HG03064 (cell line): ENCODE measurements at regions not wholly inside any gene's neighbourhood (a gene's known extent, or its start where the extent isn't known, plus 50 kb on each side); places are given as distances from the start of the nearest gene placed in this dataset.
"Not testable (repeated sequence)": the region's sequence is repeated elsewhere in the genome, so short reads cannot be mapped to it uniquely, and the experiment has no call there.

ENCODE experiments used
- ATAC-seq: cut with Tn5 transposase; IDR thresholded peaks from one replicate; pipeline ENCODE4 v1.9.1; 2021; ENCODE audit warnings: low read depth; ENCODE audit not compliant: unreplicated experiment

DNA sequence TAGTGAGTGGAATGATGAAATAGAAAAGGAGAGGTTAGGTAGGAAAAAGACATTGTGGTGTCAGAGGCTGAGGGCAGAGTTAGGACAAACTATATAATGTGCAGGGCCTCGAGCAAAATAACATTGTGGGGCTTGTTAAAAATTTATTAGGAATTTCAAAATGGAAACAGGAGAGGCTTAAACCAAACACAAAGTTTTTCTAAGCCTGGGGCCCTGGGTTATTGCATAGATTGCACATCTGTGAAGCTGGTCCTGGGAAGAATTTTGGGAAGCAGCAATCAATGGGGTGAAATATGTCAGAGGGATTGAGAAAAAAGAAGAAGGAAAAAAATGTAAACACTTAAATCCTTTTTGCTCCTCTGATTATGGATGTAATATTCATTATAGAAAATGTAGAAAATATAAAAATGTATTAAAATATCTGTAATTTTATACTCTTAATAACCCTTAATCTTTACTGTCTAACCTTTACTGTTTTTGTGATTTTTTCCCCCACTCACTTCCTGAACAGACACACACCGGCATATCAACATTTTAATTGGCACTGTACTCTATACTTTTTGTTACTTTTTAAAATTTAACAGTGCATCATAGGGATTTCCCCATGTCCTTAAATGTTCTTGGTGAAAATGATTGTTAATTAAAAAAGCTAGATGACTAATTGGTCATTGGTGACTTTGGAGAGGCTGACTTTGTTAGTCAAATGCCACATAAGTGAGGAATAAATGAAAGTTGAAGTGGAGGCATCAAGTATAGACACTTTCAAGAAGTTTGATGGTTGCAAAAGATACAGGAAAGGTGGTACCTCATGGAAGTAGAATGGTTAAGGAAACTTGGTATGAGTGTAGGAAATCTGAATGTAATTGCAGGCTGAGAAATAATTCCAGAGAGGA, 183.4 kb downstream of the NFKBIZ start:
- ATAC-seq, result no peak

DNA sequence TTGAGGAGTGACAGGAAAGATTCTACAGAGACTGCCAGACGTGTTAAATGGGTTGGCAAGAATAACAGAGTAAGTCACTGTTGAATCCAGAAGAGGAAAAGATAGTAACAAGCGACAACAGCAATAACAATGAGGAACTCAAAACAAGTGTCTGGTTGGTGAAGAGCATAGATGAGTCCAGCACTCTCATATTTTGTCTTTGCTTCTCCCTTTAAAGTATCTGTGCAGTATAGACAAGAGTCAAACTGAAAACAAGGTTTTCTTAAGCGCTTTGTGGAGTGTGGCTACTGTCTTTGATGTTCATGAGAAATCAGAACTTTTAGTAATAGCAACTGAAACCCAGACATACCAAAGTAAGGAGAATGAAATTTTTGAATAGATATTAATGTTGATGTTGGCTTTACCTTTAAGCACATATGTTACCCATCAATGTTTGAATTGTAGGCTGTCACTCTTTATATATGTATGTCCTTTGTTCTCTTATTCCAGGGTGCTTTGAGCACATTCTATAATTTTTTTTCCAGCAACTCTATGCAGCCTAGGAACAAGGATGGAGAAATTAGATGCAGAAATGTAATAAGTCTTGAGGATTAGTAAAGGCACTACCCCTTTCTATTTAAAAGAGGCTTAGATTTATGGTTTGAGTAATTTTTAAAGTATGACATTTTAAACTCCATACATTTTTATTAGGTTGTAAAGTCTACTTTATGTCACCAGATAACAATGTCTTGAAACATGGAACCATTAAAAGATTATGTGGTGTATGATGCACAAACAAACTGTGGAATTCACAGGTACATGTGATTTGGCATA, 185.5 kb downstream of the NFKBIZ start:
- no peak for ATAC-seq

DNA sequence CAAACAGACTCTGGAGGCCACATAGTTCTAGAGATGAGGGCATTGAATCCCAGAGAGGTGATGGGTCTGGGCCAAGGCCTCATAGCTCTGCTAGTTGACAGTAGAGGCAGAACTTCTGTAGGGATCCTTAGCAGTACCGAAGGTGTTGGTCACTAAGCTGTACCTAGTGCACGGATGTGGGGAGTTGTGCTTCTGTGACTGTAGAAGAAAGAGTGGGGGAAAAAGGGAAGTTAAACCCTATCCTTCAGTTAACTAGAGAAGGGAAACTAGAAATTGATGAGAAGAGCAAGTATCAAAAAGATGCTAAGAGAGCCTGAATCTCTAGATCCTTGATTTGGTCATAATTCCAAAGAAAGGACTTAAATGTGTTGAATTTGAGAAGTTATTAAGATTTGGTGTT, 186.7 kb downstream of the NFKBIZ start:
- ATAC-seq, result no peak

DNA sequence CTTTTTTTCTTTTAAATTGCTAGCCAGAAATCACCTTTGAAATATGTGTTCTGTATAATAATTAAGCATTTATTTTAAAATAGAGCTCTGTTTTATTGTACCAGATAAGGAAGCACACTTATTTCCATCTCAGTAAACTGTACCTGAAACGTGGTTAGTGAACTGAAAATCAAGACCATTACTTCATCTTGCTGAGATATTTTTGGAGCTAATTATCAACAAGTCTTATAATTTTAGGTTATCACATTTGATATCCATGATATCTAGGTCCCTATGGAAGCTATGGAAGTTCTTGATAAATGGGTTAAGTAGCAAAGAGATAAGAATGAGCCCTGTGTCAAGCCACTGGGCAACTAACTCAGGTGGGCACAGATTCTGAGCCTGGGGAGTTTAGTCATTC, 187.2 kb downstream of the NFKBIZ start:
- no peak for ATAC-seq

DNA sequence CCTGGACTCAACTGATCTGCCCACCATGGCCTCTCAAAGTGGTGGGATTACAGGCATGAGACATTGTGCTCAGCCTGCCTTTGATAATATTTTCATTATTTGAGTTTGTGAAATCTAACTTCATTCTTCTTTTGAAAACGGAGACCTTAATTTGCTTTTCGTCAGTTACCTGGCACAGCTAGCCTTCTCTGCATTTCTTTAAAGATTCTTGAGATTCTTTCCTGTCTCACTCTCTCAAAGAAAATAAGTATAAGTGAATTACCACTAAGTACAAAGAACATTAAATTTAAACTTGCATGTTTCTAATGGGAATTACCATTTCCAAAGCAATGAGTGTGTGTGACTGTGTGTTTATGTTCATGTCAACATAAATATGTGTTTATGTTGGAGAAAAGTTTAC, 187.9 kb downstream of the NFKBIZ start:
- no peak for ATAC-seq

DNA sequence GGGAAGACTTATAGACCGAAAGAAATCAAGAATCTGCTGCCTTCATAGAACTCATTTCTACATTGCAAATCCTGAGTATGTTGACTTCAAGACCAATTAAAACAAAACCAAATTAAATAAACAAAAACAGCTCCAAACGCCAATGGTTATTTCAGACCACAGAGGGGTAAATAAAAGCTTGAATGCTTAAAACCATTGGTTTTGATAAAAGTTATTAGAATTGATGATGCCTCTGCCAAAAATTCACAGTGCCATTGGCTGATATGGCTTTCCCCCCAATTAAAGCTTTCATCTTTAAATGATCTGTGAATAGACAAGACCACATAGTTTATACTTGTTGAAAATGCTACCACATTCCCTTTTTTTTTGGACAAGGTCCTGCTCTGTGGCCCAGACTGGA, 188.5 kb downstream of the NFKBIZ start:
- no peak for ATAC-seq

DNA sequence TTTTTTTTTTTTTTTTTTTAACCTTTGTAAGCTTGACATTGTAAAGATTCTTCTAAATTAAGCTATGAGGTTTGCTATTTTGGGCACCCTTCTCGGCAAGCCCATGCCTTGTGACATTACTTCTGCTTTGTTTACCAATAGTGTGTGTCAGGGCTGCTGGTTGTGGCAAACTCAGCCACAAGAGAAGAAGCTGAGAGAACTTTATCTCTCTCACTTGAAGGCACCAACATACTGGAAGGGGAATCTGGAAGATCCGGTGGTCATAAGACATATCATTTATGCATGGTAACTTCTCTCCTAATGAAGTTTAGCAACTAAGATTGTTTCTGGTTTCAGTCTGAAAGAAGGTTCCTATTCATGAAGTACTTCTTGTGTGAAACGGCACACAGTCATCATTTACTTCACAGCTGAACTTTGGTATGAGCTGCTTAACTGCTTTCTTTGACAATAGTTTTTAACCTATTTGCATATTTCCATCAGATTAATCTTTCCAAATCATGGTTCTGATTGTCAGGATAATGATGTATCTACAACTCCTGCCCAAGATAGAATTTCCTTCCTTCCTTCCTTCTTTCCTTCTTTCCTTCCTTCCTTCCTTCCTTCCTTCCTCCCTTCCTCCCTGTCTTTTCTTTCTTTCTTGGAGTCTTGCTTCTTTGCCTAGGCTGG, 189.3 kb downstream of the NFKBIZ start:
- ATAC-seq, result peak; percentile 90

DNA sequence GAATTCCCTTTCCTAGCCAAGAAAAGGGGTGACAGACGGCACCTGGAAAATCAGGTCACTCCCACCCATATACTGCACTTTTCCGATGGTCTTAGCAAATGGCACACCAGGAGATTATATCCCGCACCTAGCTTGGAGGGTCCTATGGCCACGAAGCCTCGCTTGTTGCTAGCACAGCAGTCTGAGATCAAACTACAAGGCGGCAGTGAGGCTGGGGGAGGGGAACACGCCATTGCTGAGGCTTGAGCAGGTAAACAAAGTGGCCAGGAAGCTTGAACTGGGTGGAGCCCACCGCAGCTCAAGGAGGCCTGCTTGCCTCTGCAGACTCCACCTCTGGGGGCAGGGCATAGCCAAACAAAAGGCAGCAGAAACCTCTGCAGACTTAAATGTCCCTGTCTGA, 190.8 kb downstream of the NFKBIZ start:
- ATAC-seq, result not testable (repeated sequence)

DNA sequence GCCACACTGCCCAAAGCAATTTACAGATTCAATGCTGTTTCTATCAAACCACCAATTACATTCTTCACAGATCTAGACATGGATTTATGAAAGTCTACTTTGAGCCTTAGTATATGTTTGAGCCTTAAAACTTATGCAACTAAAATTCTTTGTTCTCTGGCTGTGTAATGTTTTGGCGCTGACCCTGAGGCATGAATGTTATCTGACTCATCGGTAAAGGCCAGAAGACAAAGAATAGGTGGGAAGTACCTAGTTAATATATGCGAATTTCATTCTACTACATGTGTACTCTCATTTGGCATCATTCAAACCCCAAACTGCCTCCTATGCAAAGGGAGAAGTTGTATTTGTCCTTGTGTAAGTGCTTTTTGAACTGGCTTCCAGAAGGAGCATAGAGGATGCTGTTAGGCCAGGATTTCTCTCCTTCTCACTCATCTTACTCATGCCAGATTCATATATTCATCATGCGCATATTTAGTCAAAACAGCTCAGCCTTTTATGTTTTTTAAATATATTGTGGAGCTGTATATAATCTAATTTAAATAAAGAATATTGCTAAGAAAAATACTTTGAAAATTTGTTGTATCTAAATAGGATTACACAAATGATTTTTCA, 204.2 kb downstream of the NFKBIZ start:
- ATAC-seq, result no peak

DNA sequence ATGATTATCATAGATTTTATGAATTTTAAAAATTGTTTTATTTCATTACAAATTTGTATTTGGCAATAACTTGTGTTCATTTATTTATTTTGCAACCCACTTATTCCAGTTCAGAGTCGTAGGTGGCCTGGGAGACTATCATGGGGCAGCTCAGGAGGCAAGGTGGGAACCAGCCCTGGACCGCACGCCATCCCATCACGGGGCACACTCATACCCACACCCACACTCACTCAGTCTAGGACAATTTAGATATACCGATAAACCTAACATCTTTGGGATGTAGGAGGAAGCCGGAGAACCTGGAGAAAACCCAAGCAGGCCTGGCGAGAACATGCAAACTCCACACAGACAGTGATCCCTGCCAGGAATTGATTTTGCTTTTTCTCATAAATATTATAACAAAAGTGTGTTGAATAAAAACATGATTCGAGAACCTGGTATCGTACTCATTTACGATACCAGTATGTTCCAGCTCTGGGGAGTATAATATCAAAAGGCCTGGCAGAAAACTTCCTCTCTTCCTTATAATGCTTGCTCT, 205.3 kb downstream of the NFKBIZ start:
- no peak for ATAC-seq

DNA sequence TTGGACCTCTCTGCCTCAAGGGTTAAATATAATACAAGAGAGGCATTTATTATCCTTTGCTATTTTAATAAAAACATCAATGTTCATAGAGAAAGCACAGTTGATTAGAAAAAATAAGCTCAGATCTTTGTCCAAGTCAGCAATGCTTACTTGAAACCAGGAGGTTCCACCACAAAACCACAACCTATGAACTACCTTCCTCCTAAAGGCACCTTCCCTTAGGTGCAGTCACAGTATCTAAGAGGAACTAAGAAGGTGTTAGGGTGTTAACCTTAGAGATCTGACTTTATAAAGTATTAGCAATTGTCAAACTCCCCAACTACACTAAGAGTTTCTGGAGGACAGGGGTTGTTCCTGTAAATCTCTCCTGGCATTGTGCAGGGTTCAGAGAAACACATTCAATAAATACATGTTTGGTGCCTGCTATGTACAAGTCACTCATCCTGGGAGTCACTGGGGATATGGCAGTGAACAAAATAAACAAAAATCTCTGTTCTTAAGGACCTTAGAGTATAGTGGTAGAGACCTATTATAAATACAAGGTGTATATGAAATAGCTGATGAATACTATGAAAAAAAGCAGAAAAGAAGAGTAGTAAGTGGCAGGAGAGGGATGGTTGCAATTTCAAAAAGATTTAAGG, 208.6 kb downstream of the NFKBIZ start:
- ATAC-seq, result peak; percentile 66

DNA sequence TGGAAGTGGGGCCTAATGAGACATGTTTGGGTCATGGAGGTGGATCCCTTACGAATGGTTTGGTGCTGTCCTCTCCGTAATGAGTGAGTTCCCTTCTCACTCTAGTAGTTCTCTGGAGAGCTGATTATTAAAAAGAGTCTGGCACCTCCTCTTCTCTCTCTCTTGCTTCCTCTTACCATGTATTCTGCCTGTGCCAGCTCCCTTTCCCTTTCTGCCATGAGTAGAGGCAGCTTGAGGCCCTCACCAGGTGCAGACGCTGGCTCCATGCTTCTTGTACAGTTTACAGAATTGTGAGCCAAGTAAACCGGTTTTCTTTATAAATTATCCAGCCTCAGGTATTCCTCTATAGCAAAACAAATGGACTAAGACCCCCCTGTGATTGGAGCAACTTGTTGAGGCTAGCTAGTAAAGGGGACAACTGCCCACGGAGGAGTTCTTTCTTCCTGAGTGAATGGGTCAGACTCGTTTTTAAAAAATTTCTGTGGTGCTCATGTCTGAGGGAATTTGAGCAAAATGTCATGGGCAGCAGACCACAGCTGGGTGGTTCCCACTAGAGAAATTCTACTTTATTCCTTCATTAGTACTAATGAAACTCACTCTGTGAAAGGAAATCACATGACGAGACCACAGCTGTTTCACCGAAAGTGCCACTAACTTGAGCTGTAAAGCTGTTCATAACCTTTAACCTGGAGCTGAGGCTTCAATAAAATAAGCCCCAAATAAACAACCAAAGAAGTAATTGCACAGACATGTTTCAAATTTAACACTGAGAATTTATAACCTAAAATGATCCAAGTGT, 210.0 kb downstream of the NFKBIZ start:
- ATAC-seq, result peak; percentile 73

DNA sequence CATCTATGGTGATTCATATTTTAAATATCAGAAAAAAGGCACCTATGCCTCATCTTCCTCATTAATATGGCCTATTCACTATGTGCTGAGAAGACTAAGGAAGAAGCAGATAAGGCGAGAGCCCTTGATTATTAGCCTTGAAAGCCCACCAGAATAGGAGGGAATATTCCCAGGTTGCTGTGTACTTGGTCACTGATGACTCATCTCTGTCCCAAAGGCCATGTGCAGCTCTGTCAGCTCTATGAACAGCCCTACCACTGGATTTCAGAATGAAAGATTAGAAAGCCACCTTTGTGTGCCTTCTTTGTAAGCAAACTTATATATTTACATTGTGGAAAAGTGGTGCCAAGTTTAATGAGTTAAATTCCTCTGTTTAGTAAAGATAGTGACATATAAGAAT, 211.5 kb downstream of the NFKBIZ start:
- ATAC-seq, result no peak

DNA sequence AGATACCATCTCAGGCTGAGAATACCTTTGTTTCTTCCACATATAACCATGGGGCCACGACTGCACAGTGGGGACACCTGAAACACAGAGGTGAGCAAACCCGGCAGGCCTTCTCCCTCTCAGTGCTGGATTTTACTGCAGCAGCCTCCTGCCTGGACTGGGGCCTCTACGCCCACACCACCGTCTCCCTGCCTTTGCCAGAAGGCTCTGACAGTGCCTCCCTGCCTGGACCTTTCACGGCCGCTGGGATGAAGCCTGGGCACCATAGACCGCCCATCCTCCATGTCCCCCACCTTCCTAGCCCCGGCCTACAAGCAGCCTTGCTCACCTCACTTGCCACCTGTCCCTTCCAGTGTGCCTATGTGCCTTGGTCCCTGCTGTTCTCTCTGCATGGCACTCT, 214.3 kb downstream of the NFKBIZ start:
- ATAC-seq, result no peak

DNA sequence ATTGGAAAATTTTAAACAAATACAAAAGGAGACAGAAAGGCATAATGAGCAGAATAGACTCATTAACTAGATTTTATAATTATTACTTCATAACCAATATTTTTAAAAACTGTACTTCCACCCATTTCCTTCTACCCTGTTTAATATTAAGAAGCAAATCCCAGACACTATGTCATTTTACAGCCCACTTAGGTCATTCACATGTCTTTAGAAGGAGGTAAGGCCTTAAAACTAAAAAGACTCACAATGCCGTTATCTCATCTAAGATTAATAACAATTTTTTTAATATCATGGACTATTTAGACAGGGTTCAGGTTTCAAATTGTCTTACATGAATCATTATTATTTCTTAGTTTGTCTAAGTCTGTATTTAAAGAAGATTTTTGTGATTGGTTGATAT, 217.2 kb downstream of the NFKBIZ start:
- no peak for ATAC-seq

DNA sequence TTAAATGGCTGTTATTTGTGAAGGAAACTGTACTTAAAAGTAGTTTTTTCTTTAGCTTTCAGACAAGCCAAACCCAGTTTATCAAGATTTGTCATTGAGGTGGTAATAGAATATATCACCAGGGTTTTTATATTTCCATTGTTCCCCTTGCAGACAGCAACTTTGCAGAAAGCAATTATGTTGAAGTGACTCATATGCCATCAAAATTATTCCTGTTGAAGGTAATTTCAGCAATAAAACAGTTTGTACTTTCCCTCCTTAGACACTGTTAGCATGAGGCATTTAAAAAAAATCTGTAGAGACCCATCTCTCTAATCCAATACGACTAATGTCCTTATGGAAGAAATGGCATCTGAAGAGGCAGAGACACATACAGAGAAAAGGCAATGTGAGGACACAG, 219.0 kb downstream of the NFKBIZ start:
- ATAC-seq, result no peak

DNA sequence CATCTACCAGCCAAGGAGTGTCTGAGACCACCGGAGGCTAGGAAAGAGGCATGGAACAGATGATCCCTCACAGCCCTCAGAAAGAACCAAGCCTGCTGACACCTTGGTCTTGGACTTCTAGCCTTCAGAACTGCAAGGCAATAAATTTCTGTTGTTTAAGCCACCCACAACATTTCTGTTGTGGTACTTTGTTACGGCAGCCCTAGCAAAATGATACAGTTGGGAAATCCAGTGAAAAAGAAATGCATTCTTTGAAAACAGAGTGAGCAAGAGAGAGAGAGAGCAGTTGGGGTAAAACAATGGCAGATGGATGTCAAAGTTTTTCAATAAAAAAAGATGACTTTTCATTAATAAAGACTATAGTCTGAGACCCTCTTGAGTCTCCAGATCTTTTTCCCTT, 219.4 kb downstream of the NFKBIZ start:
- ATAC-seq, result no peak

DNA sequence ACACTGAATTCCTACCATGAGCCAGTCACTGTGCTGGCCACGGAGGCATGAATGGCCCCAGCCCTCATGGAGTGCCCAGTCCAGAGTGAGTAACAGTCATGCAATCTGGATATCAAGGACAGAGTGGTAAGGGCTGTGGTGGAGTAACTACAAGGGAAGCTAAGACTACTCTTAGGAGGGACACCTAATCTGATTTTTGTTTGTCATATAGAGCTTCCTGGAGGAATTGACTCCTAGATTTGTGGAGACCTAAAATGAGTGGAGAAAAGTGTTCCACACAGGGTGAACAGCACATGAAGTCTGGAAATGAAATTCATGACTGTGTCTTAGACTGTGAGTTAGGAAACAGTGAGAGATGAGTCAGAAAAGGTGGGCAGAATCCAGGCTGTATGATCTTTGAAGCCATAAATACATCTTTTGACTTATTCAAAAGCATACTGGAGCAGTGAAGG, 219.9 kb downstream of the NFKBIZ start:
- ATAC-seq, result no peak

DNA sequence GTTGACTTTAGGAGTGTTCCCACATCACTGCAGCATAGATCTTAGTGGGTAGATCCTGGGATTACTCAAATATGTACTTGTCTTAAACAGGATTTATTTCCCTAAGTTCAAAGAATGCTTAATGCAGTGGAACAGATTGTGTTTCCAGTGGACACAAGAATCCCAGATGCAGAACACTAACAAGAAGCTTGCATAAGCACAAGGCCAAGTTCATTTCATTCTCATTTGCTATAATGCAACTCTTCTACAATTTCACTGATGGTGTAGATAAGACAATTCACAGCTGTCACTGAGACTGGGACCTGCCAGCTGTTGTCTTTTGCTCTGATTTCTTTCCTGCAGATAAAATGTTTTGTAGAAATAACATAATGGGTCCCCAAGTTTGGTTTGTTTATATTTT, 225.6 kb downstream of the NFKBIZ start:
- no peak for ATAC-seq
